ENCODE measurements at regions not wholly inside any gene's neighbourhood (a gene's known extent, or its start where the extent isn't known, plus 50 kb on each side); places are given as distances from the start of the nearest gene placed in this dataset.

DNA sequence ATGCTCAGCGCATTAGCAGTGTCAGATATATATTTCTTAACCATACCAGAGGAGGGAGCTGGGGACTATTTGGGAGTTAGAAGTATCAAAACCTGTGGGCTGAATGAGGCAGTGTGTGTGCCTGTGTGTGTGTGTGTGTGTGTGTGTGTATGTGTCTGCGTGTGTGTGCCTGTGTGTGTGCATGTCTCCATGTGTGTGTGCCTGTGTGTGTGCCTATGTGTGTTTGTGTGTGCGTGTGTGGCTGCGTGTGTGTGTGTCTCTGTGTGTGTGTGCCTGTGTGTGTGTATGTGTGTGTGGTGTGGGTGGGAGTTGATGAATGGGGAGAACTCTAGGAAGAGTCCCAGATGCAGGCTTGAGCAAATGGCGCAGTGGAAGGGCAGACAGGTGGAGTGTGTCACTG, 92.9 kb downstream of the PAX1 start:
- H3K27me3 ChIP-seq (ENCODE audit: control insufficient read depth in 4 of 4, insufficient read depth in 4 of 4, low read length in 3 of 4): no peaks in the 10 kb centered on the region
- 87% methylated on average over 5 of the region's 5 CpGs for WGBS
- H3K9ac ChIP-seq (ENCODE audit: low read depth in 1 of 2, low read length in 2 of 2): no peak overlapping the region
- no peak overlapping the region for H3K27ac ChIP-seq (ENCODE audit: low read depth in 1 of 2, low read length in 2 of 2)
- no peak overlapping the region for H3K4me3 ChIP-seq (ENCODE audit: low read depth in 1 of 3, low read length in 3 of 3)
- DNase-seq (ENCODE audit: low spot score): no peak
- no peaks in the 10 kb centered on the region for H3K9me3 ChIP-seq (ENCODE audit: control insufficient read depth in 4 of 4, low read length in 3 of 4)
- no peak for TF ChIP-seq EGR1 (IDR thresholded peaks at IDR 0.05; ENCODE audit: low read depth in 2 of 2)
- TF ChIP-seq SP1 (IDR thresholded peaks at IDR 0.05): no peak
- no peak for TF ChIP-seq ATF3 (IDR thresholded peaks at IDR 0.05)
- no peak for TF ChIP-seq TAF1 (conservative IDR thresholded peaks at IDR 0.05)
- TF ChIP-seq, protein P1, sequence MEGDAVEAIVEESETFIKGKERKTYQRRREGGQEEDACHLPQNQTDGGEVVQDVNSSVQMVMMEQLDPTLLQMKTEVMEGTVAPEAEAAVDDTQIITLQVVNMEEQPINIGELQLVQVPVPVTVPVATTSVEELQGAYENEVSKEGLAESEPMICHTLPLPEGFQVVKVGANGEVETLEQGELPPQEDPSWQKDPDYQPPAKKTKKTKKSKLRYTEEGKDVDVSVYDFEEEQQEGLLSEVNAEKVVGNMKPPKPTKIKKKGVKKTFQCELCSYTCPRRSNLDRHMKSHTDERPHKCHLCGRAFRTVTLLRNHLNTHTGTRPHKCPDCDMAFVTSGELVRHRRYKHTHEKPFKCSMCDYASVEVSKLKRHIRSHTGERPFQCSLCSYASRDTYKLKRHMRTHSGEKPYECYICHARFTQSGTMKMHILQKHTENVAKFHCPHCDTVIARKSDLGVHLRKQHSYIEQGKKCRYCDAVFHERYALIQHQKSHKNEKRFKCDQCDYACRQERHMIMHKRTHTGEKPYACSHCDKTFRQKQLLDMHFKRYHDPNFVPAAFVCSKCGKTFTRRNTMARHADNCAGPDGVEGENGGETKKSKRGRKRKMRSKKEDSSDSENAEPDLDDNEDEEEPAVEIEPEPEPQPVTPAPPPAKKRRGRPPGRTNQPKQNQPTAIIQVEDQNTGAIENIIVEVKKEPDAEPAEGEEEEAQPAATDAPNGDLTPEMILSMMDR (IDR thresholded peaks at IDR 0.05; ENCODE audit: low read depth, low read length, missing input control): no peak
- TF ChIP-seq MAX (IDR thresholded peaks at IDR 0.05): no peak
- H3K36me3 ChIP-seq (ENCODE audit: control insufficient read depth in 4 of 4, insufficient read depth in 3 of 4, low read depth in 1 of 4, low read length in 3 of 4): no peaks in the 10 kb centered on the region
- H3K4me1 ChIP-seq (ENCODE audit: control insufficient read depth in 4 of 4, insufficient read depth in 4 of 4, low read length in 3 of 4): no peaks in the 10 kb centered on the region

DNA sequence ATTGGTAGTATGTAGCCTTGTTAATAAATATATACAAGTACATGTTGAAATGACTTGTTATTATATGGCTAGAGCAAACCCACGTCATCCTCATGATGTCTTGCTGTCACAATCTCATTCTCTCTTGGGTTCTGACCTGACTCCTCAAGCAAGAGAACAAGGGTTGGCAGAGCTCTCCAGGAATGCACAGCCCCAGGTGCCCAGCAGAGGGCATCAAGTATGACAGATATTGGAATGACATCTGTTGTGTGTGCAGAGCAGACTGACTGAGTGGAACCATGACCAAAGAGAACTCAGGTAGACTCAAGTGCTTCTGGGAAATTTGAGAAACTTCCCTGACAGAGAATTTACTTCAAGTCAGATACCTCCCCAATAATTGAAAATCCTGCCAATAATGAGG, 90.6 kb downstream of the PAX1 start:
- no peak for DNase-seq (ENCODE audit: low spot score)
- Histone ChIP-seq H3K9ac (ENCODE audit: low read depth in 1 of 2, low read length in 2 of 2) (no peak overlapping the region), H3K36me3 (ENCODE audit: control insufficient read depth in 4 of 4, insufficient read depth in 3 of 4, low read depth in 1 of 4, low read length in 3 of 4) (no peaks in the 10 kb centered on the region), H3K4me3 (ENCODE audit: low read depth in 1 of 3, low read length in 3 of 3) (no peak overlapping the region), H3K27ac (ENCODE audit: low read depth in 1 of 2, low read length in 2 of 2) (no peak overlapping the region), H3K27me3 (ENCODE audit: control insufficient read depth in 4 of 4, insufficient read depth in 4 of 4, low read length in 3 of 4) (peaks cover 0 to 3% (median 0%) of the 10 kb centered on the region in 4 donors), H3K9me3 (ENCODE audit: control insufficient read depth in 4 of 4, low read length in 3 of 4) (no peaks in the 10 kb centered on the region), H3K4me1 (ENCODE audit: control insufficient read depth in 4 of 4, insufficient read depth in 4 of 4, low read length in 3 of 4) (no peaks in the 10 kb centered on the region)
- TF ChIP-seq TAF1 (conservative IDR thresholded peaks at IDR 0.05): no peak
- TF ChIP-seq EGR1 (IDR thresholded peaks at IDR 0.05; ENCODE audit: low read depth in 2 of 2): no peak
- no peak for TF ChIP-seq REST (IDR thresholded peaks at IDR 0.05)
- TF ChIP-seq SP1 (IDR thresholded peaks at IDR 0.05): no peak
- TF ChIP-seq HNF4G (IDR thresholded peaks at IDR 0.05): no peak
- no peak for TF ChIP-seq HNF4A (conservative IDR thresholded peaks at IDR 0.05)
- no peak for TF ChIP-seq GABPA (IDR thresholded peaks at IDR 0.05 in 1 of 2, conservative IDR thresholded peaks at IDR 0.05 in 1 of 2)
- no peak for TF ChIP-seq NR2F2 (IDR thresholded peaks at IDR 0.05)
- no peak for TF ChIP-seq FOXA1 (IDR thresholded peaks at IDR 0.05)
- TF ChIP-seq ATF3 (IDR thresholded peaks at IDR 0.05): no peak
- TF ChIP-seq YY1 (IDR thresholded peaks at IDR 0.05): no peak
- TF ChIP-seq ZBTB33 (IDR thresholded peaks at IDR 0.05): no peak
- no peak for TF ChIP-seq JUND (IDR thresholded peaks at IDR 0.05)
- TF ChIP-seq MAX (IDR thresholded peaks at IDR 0.05): no peak
- no peak for TF ChIP-seq RAD21 (IDR thresholded peaks at IDR 0.05)
- 70% methylated on average over 1 of the region's 1 CpG for WGBS

Data from liver (tissue), 8 donors.